Hepatocyte (in vitro differentiated cells): ENCODE measurements at regions not wholly inside any gene's neighbourhood (a gene's known extent, or its start where the extent isn't known, plus 50 kb on each side); places are given as distances from the start of the nearest gene placed in this dataset.

Experiments
- EZH2 ChIP-seq: fragments of 200-600 bp; sonication (generic); IDR thresholded peaks from 2 replicates; pipeline ENCODE4 v1.6.1; 2016; ENCODE audit warnings: antibody characterized with exemption, mild to moderate bottlenecking, borderline replicate concordance
- TF ChIP-seq, protein P1 (sequence below): fragments of 200-600 bp; sonication (generic); IDR thresholded peaks from 2 replicates; pipeline ENCODE4 v1.5.1; 2016; ENCODE audit warnings: antibody characterized with exemption, mild to moderate bottlenecking; ENCODE audit not compliant: poor library complexity

GRCh38 chr10:60439641-60440040 lies 50.0 kb upstream of the ANK3 start:
- TF ChIP-seq, protein P1, sequence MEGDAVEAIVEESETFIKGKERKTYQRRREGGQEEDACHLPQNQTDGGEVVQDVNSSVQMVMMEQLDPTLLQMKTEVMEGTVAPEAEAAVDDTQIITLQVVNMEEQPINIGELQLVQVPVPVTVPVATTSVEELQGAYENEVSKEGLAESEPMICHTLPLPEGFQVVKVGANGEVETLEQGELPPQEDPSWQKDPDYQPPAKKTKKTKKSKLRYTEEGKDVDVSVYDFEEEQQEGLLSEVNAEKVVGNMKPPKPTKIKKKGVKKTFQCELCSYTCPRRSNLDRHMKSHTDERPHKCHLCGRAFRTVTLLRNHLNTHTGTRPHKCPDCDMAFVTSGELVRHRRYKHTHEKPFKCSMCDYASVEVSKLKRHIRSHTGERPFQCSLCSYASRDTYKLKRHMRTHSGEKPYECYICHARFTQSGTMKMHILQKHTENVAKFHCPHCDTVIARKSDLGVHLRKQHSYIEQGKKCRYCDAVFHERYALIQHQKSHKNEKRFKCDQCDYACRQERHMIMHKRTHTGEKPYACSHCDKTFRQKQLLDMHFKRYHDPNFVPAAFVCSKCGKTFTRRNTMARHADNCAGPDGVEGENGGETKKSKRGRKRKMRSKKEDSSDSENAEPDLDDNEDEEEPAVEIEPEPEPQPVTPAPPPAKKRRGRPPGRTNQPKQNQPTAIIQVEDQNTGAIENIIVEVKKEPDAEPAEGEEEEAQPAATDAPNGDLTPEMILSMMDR = no peak
- no peak for TF ChIP-seq EZH2
